ENCODE measurements at regions not wholly inside any gene's neighbourhood (a gene's known extent, or its start where the extent isn't known, plus 50 kb on each side); places are given as distances from the start of the nearest gene placed in this dataset.

- Mint-ChIP-seq H3K36me3 (ENCODE audit: low read depth) (no peaks in the 10 kb centered on the region), H3K9me3 (ENCODE audit: low read depth) (no peaks in the 10 kb centered on the region), H3K27me3 (ENCODE audit: low read depth) (peaks cover 11% of the 10 kb centered on the region), H3K4me1 (ENCODE audit: low read depth) (peaks cover 10% of the 10 kb centered on the region), H3K27ac (ENCODE audit: unreplicated experiment) (peak overlapping the region; percentile 84), H3K4me3 (ENCODE audit: unreplicated experiment) (no peak overlapping the region)
- TF ChIP-seq CTCF (IDR thresholded peaks at IDR 0.05) = no peak
- no peak for DNase-seq (ENCODE audit: low spot score)
Measured at GRCh38 chr14:62409626-62410300, 635.5 kb downstream of the KCNH5 start.

GRCh38 chr14:62420847-62421246 lies 624.4 kb downstream of the KCNH5 start:
- Mint-ChIP-seq H3K4me3 (ENCODE audit: unreplicated experiment) (no peak overlapping the region), H3K27ac (ENCODE audit: unreplicated experiment) (no peak overlapping the region), H3K4me1 (ENCODE audit: low read depth) (peaks cover 5% of the 10 kb centered on the region), H3K27me3 (ENCODE audit: low read depth) (peaks cover 6% of the 10 kb centered on the region), H3K9me3 (ENCODE audit: low read depth) (peaks cover 11% of the 10 kb centered on the region), H3K36me3 (ENCODE audit: low read depth) (no peaks in the 10 kb centered on the region)
- DNase-seq (ENCODE audit: low spot score) = no peak
- TF ChIP-seq CTCF (IDR thresholded peaks at IDR 0.05) = no peak

GRCh38 chr14:62428429-62429203 lies 616.6 kb downstream of the KCNH5 start:
- Mint-ChIP-seq H3K27me3 (ENCODE audit: low read depth) (no peaks in the 10 kb centered on the region), H3K36me3 (ENCODE audit: low read depth) (peaks cover 4% of the 10 kb centered on the region), H3K9me3 (ENCODE audit: low read depth) (peaks cover 49% of the 10 kb centered on the region), H3K4me3 (ENCODE audit: unreplicated experiment) (no peak overlapping the region), H3K27ac (ENCODE audit: unreplicated experiment) (peak overlapping the region; percentile 63), H3K4me1 (ENCODE audit: low read depth) (peaks cover 5% of the 10 kb centered on the region)
- no peak for DNase-seq (ENCODE audit: low spot score)
- no peak for TF ChIP-seq CTCF (IDR thresholded peaks at IDR 0.05)

GRCh38 chr14:62429683-62430082 lies 615.6 kb downstream of the KCNH5 start:
- Mint-ChIP-seq H3K27me3 (ENCODE audit: low read depth) (no peaks in the 10 kb centered on the region), H3K4me3 (ENCODE audit: unreplicated experiment) (no peak overlapping the region), H3K4me1 (ENCODE audit: low read depth) (peaks cover 5% of the 10 kb centered on the region), H3K36me3 (ENCODE audit: low read depth) (peaks cover 6% of the 10 kb centered on the region), H3K9me3 (ENCODE audit: low read depth) (peaks cover 52% of the 10 kb centered on the region), H3K27ac (ENCODE audit: unreplicated experiment) (no peak overlapping the region)
- DNase-seq (ENCODE audit: low spot score) = no peak
- TF ChIP-seq CTCF (IDR thresholded peaks at IDR 0.05) = no peak

GRCh38 chr14:62431496-62431895 lies 613.8 kb downstream of the KCNH5 start:
- no peak overlapping the region for H3K27ac Mint-ChIP-seq (ENCODE audit: unreplicated experiment)

More at GRCh38 chr14:62431496-62431895, 613.8 kb downstream of the KCNH5 start:
- Mint-ChIP-seq H3K36me3 (ENCODE audit: low read depth) (peaks cover 6% of the 10 kb centered on the region), H3K4me1 (ENCODE audit: low read depth) (peaks cover 5% of the 10 kb centered on the region), H3K4me3 (ENCODE audit: unreplicated experiment) (no peak overlapping the region), H3K9me3 (ENCODE audit: low read depth) (peaks cover 58% of the 10 kb centered on the region), H3K27me3 (ENCODE audit: low read depth) (no peaks in the 10 kb centered on the region)
- DNase-seq (ENCODE audit: low spot score) = no peak
- TF ChIP-seq CTCF (IDR thresholded peaks at IDR 0.05) = no peak

Measured in chondrocyte (in vitro differentiated cells).